ENCODE measurements at regions not wholly inside any gene's neighbourhood (a gene's known extent, or its start where the extent isn't known, plus 50 kb on each side); places are given as distances from the start of the nearest gene placed in this dataset.
A peak's percentile ranks its signal among the peaks of the same experiment; 100 is the strongest.

DNA sequence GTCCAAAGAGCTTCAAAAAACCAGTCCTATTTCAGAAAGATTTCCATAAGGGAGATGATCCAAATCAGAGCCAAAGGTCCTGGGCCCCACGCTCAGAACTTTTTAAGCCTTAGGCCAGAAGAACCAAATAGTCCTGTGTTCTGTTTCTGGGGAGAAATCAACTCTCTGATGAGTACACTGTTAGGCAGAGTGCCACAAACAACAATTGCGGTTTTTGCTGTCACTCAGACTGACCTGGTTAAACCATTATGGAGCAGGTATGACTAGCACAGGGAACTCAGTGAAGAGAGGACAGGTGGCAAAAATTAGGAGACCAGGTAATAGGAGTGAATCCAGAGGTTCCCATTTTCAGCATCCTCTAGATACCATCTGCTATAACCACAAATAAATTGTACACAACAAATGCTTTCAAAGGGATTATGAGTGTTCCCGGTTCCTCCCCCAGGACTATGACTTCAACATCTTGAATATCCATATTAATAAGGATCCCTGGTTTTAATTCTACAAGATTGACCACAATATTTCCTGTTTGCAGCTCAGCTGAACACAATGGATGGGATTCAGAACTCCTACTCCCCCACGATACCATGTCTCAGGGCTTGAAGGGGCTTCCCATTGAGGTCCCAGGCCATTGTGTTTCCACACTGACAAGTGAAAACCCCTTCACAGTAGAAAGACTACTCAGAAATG lies 52.1 kb upstream of the FREM1 start:
- peak in 1 of 2 experiments; percentile 1 for DNase-seq (ENCODE audit: low read depth in 2 of 2)

DNA sequence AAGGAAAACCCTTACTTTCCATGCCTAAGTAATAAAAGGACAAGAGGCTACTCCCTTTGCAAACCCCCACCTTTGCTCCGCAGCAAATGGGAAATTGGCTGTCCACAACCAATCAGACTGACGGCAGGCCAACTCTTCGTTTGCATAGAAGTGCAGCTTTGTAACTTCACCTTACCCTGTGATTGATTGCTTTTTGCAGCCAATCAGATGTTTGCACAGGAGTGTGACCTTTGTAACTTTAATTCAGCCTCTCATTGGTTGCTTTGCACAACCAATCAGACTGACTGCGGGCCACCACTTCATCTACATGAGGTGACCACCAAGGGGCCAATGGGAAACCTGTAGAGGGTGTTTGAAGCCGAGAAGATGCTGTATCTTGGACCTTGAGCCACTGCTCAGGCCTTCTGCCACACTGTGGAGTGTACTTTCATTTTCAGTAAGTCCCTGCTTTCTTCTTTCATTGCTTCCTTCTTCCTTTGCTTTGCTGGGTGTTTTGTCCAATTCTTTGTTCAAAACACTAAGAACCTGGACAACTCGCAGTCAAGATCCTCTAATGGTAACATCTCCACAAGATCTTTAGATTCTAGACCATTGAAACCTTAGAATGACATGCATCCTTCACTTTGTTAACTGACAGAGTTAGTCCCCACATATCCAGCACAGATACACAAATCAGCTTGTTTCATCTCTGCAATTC lies 51.3 kb upstream of the FREM1 start:
- DNase-seq (ENCODE audit: low read depth in 2 of 2) = no peak

DNA sequence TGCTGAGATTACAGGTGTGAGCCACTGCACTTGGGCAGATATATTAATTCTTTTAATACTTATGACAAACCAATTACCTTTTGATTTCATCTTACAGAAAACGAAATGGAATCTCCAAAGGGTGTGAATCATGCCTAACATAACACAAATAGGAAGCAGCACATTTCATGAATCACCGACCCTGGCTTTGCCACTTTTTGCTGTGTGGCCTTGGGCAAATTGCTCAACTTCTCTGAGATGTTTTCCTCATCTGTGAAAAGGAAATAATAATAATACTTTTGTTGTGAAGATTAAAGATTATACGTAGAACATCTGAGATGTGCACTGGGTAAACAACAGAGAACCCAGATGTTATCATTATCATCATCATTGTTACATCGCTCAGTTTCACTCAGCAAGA lies 50.7 kb upstream of the FREM1 start:
- DNase-seq (ENCODE audit: low read depth in 2 of 2) = no peak

Data from fibroblast of skin of left quadriceps (primary cell).